OCI-LY7 (cell line): ENCODE measurements at regions not wholly inside any gene's neighbourhood (a gene's known extent, or its start where the extent isn't known, plus 50 kb on each side); places are given as distances from the start of the nearest gene placed in this dataset.

Source experiments
- BruUV-seq: library from RNA; stranded (reverse); fragments of 400-500 nt; replicated peaks from 2 replicates; lab custom pipeline; 2021; lab: Mats Ljungman, UMichigan
- CTCF ChIA-PET: fragments of 300-600 bp; sonication (Branson Sonifier 250); formaldehyde crosslinking; loops from one replicate; lab custom pipeline; 2022; ENCODE audit warnings: antibody characterized with exemption; ENCODE audit not compliant: unreplicated experiment; lab: Charles Lee
- POLR2A ChIA-PET: fragments of 300-600 bp; sonication (Branson Sonifier 250); formaldehyde crosslinking; loops from one replicate; lab custom pipeline; 2022; ENCODE audit warnings: antibody characterized with exemption; lab: Charles Lee
- DNase-seq: peaks from one replicate; pipeline ENCODE4 v3.0.0-alpha.2; 2015; ENCODE audit warnings: low spot score
- H2AFZ ChIP-seq: fragments of 200-600 bp; sonication (generic), shearing (Covaris generic); 2 replicates; pipeline ENCODE4 v1.6.1; 2014; ENCODE audit warnings: mild to moderate bottlenecking, antibody characterized with exemption, low read length, moderate library complexity
- H3K27ac ChIP-seq: fragments of 200-600 bp; sonication (generic); 2 replicates; pipeline ENCODE4 v1.5.1; 2014; ENCODE audit warnings: mixed run types, low read depth, mild to moderate bottlenecking, moderate library complexity, low read length, inconsistent platforms; ENCODE audit not compliant: poor library complexity, severe bottlenecking
- H3K36me3 ChIP-seq: fragments of 200-600 bp; sonication (generic); 2 replicates; pipeline ENCODE4 v1.6.1; 2014; ENCODE audit warnings: mild to moderate bottlenecking, antibody characterized with exemption, low read length, moderate library complexity, mixed read lengths; ENCODE audit not compliant: insufficient read depth
- H3K4me1 ChIP-seq: fragments of 200-600 bp; sonication (generic); 2 replicates; pipeline ENCODE4 v1.5.1; 2014; ENCODE audit warnings: mild to moderate bottlenecking, low read length; ENCODE audit not compliant: insufficient read depth, poor library complexity, severe bottlenecking
- H3K4me2 ChIP-seq: fragments of 200-600 bp; sonication (generic); 2 replicates; pipeline ENCODE4 v1.6.1; 2014; ENCODE audit warnings: mild to moderate bottlenecking, low read length
- H3K4me3 ChIP-seq: fragments of 200-600 bp; sonication (generic); 2 replicates; pipeline ENCODE4 v1.5.1; 2014; ENCODE audit warnings: mild to moderate bottlenecking, low read depth, low read length; ENCODE audit not compliant: poor library complexity, severe bottlenecking
- H3K79me2 ChIP-seq: fragments of 200-600 bp; sonication (generic); 2 replicates; pipeline ENCODE4 v1.6.1; 2016; ENCODE audit warnings: low read depth, mild to moderate bottlenecking, low read length, moderate library complexity, mixed read lengths; ENCODE audit not compliant: insufficient read depth
- H3K9me2 ChIP-seq: fragments of 200-600 bp; sonication (generic); 2 replicates; pipeline ENCODE4 v1.6.1; 2016; ENCODE audit warnings: mild to moderate bottlenecking, low read length, mixed read lengths; ENCODE audit not compliant: insufficient read depth
- H3K9me3 ChIP-seq: fragments of 200-600 bp; sonication (generic); 2 replicates; pipeline ENCODE4 v1.6.1; 2014; ENCODE audit warnings: mild to moderate bottlenecking, mixed run types, low read length, mixed read lengths
- H4K20me1 ChIP-seq: fragments of 200-600 bp; sonication (generic); 2 replicates; pipeline ENCODE4 v1.6.1; 2014; ENCODE audit warnings: mild to moderate bottlenecking, antibody characterized with exemption, low read length, moderate library complexity, mixed read lengths; ENCODE audit not compliant: insufficient read depth
- CTCF ChIP-seq: fragments of 200-600 bp; sonication (generic); conservative IDR thresholded peaks from 2 replicates; pipeline ENCODE4 v1.5.1; 2014; ENCODE audit warnings: mild to moderate bottlenecking, antibody characterized with exemption, low read length, moderate library complexity, mixed read lengths
- EZH2phosphoT487 ChIP-seq: fragments of 200-600 bp; sonication (generic); IDR thresholded peaks from 2 replicates; pipeline ENCODE4 v1.6.1; 2018; ENCODE audit warnings: low read depth, borderline replicate concordance, mild to moderate bottlenecking, mixed run types, antibody characterized with exemption, low read length, moderate library complexity, mixed read lengths
- intact Hi-C: fragments of 100-400 bp; cut with micrococcal nuclease; formaldehyde crosslinking; loops from one replicate; pipeline ENCODE4 v1.10.0; 2022; ENCODE audit not compliant: unreplicated experiment

- ChIA-PET POLR2A (interaction anchor here (0.6 to 1.3 kb wide), 3 partner anchors 24 to 527 kb away, joined by 3 read pairs; no protein-coding TSS in a partner anchor), CTCF (no interaction called here)
- Histone ChIP-seq H3K4me1 (no peaks in the 10 kb centered on the region), H3K79me2 (no peaks in the 10 kb centered on the region), H2AFZ (no peak overlapping the region), H3K36me3 (no peaks in the 10 kb centered on the region), H4K20me1 (no peaks in the 10 kb centered on the region), H3K9me3 (no peaks in the 10 kb centered on the region), H3K9me2 (no peaks in the 10 kb centered on the region), H3K4me3 (no peak overlapping the region), H3K4me2 (no peak overlapping the region), H3K27ac (no peak overlapping the region)
- intact Hi-C loops: no loop called here
- no peak for DNase-seq
- TF ChIP-seq CTCF (no peak), EZH2phosphoT487 (no peak)
- BruUV-seq: no TSS peak
Measured at GRCh38 chrX:109855501-109855900, 122.4 kb upstream of the ACSL4 start.

- no TSS peak for BruUV-seq
- intact Hi-C loops: loop anchor here (2.0 kb wide), 1 partner anchor 144 kb away; no protein-coding TSS in a partner anchor
- Histone ChIP-seq H3K79me2 (no peaks in the 10 kb centered on the region), H3K27ac (no peak overlapping the region), H3K9me2 (no peaks in the 10 kb centered on the region), H3K4me1 (no peaks in the 10 kb centered on the region), H4K20me1 (no peaks in the 10 kb centered on the region), H3K4me3 (no peak overlapping the region), H3K36me3 (no peaks in the 10 kb centered on the region), H2AFZ (peak overlapping the region; percentile 58; the same call in 1 of the 2 replicates), H3K9me3 (no peaks in the 10 kb centered on the region), H3K4me2 (no peak overlapping the region)
- DNase-seq: peak; percentile 35
- ChIA-PET POLR2A (interaction anchor here (0.7 kb wide), 1 partner anchor 144 kb away, joined by 3 read pairs; no protein-coding TSS in a partner anchor), CTCF (interaction anchor here (1.2 kb wide), 1 partner anchor 144 kb away, joined by 3 read pairs; no protein-coding TSS in a partner anchor)
- TF ChIP-seq EZH2phosphoT487 (no peak), CTCF (peak; percentile 88)
Measured at GRCh38 chrX:109856974-109857373, 123.9 kb upstream of the ACSL4 start.

GRCh38 chrX:109857584-109858228 lies 124.6 kb upstream of the ACSL4 start:
- ChIA-PET CTCF (interaction anchor here (1.2 kb wide), 1 partner anchor 145 kb away, joined by 3 read pairs; no protein-coding TSS in a partner anchor), POLR2A (interaction anchor here (0.7 kb wide), 1 partner anchor 145 kb away, joined by 3 read pairs; no protein-coding TSS in a partner anchor)
- DNase-seq: no peak
- H3K27ac ChIP-seq: no peak overlapping the region
- TF ChIP-seq EZH2phosphoT487: no peak
- TF ChIP-seq CTCF: no peak
- H3K36me3 ChIP-seq: no peaks in the 10 kb centered on the region
- H3K9me2 ChIP-seq: no peaks in the 10 kb centered on the region
- H4K20me1 ChIP-seq: no peaks in the 10 kb centered on the region
- BruUV-seq: no TSS peak
- no peak overlapping the region for H3K4me2 ChIP-seq
- H3K9me3 ChIP-seq: no peaks in the 10 kb centered on the region
- H3K4me1 ChIP-seq: no peaks in the 10 kb centered on the region
- no peak overlapping the region for H2AFZ ChIP-seq
- no peak overlapping the region for H3K4me3 ChIP-seq
- H3K79me2 ChIP-seq: no peaks in the 10 kb centered on the region
- intact Hi-C loops: loop anchor here (2.0 kb wide), 1 partner anchor 145 kb away; no protein-coding TSS in a partner anchor
